Kidney (tissue), 13 donors: ENCODE measurements at regions not wholly inside any gene's neighbourhood (a gene's known extent, or its start where the extent isn't known, plus 50 kb on each side); places are given as distances from the start of the nearest gene placed in this dataset.

Experiments
- DNase-seq, 5 donors: peaks; one replicate each; pipeline ENCODE4 v3.0.0-alpha.2; 2013 to 2020
- FAIRE-seq: peaks from 2 replicates; lab custom pipeline; 2012; peaks lifted over from hg19 to GRCh38; lab: Jason Lieb, UNC
- H3K27ac ChIP-seq, 2 donors: one replicate each; pipeline ENCODE4 v1.7.0; 2013; ENCODE audit warnings: low read depth in 2 of 2, low read length in 2 of 2, inconsistent platforms in 1 of 2
- H3K27me3 ChIP-seq: one replicate; pipeline ENCODE4 v1.7.1; 2013; ENCODE audit warnings: low read length, inconsistent platforms; ENCODE audit not compliant: control insufficient read depth, insufficient read depth
- H3K36me3 ChIP-seq, 3 donors: one replicate each; pipeline versions ENCODE4 v1.7.0 to v1.7.1; 2013; ENCODE audit warnings: low read length in 3 of 3, control low read depth in 1 of 3, inconsistent platforms in 1 of 3; ENCODE audit not compliant: insufficient read depth in 3 of 3, control insufficient read depth in 2 of 3
- H3K4me1 ChIP-seq, 3 donors: one replicate each; pipeline versions ENCODE4 v1.7.0 to v1.7.1; 2013; ENCODE audit warnings: low read length in 3 of 3, inconsistent platforms in 1 of 3, low read depth in 1 of 3; ENCODE audit not compliant: control insufficient read depth in 2 of 3, insufficient read depth in 2 of 3
- H3K4me3 ChIP-seq, 3 donors: one replicate each; pipeline versions ENCODE4 v1.7.0 to v1.8.1; 2013; ENCODE audit warnings: low read length in 3 of 3, control low read depth in 1 of 3, inconsistent platforms in 1 of 3
- H3K9ac ChIP-seq, 3 donors: one replicate each; pipeline versions ENCODE4 v1.7.0 to v1.7.1; 2013; ENCODE audit warnings: low read length in 3 of 3, control low read depth in 1 of 3, inconsistent platforms in 1 of 3
- H3K9me3 ChIP-seq, 3 donors: one replicate each; pipeline versions ENCODE4 v1.7.0 to v1.7.1; 2013; ENCODE audit warnings: low read length in 3 of 3, control low read depth in 1 of 3, inconsistent platforms in 1 of 3; ENCODE audit not compliant: control insufficient read depth in 2 of 3, insufficient read depth in 1 of 3
- CTCF ChIP-seq: IDR thresholded peaks from 3 replicates; pipeline ENCODE4 v1.5.1; 2012; ENCODE audit warnings: mild to moderate bottlenecking, moderate library complexity, borderline replicate concordance; ENCODE audit not compliant: insufficient read depth; ENCODE audit errors: extremely low read depth
- intact Hi-C: fragments of 100-400 bp; cut with DNase I; formaldehyde crosslinking; loops from one replicate; pipeline ENCODE4 v1.11.1; 2022
- donor health status: control.
- donor health status: control.
- donor health status: control.
- donor health status: control.
- donor health status: control.
- donor health status: DM: yes; HTN: yes; CAD: no.
- donor health status: Normal renal cell carcinoma (clear cell type).

GRCh38 chr10:123527151-123527550 lies 139.0 kb upstream of the GPR26 start:
- intact Hi-C loops = no loop called here
- H3K36me3 ChIP-seq = no peaks in the 10 kb centered on the region
- DNase-seq (no peak), FAIRE-seq (no peak)
- H3K27me3 ChIP-seq = no peaks in the 10 kb centered on the region
- peaks cover 0 to 4% (median 0%) of the 10 kb centered on the region in 3 donors for H3K9me3 ChIP-seq
- H3K4me3 ChIP-seq = no peak overlapping the region
- H3K4me1 ChIP-seq = no peaks in the 10 kb centered on the region
- no peak overlapping the region for H3K27ac ChIP-seq
- no peak overlapping the region for H3K9ac ChIP-seq
- no peak for TF ChIP-seq CTCF

DNA sequence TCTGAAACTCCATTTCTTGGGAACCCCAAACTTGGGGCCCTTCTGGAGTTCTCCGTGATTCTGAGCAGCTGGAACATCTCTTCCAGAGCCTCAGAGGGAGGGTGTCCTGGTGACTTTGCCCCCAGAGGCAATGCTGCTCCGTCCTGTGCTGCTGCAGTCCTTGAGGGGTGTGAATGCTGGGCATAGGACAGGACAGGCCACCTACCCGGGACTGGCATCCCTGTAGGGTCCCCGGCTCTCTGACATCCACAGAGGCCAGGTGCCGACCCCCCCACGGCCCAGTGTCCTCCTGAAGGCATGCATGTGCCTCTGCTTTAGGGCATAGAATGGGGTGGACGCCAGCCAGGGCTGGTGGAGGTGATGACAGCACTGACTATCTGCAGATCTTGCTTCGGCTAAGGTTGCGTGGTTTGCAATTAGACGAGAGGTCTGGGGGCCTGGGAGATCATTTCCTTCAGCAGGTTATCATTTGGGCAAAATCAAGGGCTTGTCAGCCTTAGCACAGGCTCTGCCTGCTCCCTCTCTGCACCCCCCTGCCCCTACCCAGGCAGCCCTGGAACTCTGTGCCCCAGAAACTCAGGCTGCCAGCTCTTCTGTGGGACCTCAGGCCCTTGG lies 136.9 kb upstream of the GPR26 start:
- Histone ChIP-seq H3K27ac (no peak overlapping the region), H3K36me3 (no peaks in the 10 kb centered on the region), H3K27me3 (no peaks in the 10 kb centered on the region), H3K4me1 (no peaks in the 10 kb centered on the region), H3K9ac (no peak overlapping the region), H3K9me3 (peaks cover 0 to 5% (median 0%) of the 10 kb centered on the region in 3 donors), H3K4me3 (no peak overlapping the region)
- FAIRE-seq (no peak), DNase-seq (peak in 1 of 5 donors; percentile 19)
- intact Hi-C loops = no loop called here
- no peak for TF ChIP-seq CTCF

DNA sequence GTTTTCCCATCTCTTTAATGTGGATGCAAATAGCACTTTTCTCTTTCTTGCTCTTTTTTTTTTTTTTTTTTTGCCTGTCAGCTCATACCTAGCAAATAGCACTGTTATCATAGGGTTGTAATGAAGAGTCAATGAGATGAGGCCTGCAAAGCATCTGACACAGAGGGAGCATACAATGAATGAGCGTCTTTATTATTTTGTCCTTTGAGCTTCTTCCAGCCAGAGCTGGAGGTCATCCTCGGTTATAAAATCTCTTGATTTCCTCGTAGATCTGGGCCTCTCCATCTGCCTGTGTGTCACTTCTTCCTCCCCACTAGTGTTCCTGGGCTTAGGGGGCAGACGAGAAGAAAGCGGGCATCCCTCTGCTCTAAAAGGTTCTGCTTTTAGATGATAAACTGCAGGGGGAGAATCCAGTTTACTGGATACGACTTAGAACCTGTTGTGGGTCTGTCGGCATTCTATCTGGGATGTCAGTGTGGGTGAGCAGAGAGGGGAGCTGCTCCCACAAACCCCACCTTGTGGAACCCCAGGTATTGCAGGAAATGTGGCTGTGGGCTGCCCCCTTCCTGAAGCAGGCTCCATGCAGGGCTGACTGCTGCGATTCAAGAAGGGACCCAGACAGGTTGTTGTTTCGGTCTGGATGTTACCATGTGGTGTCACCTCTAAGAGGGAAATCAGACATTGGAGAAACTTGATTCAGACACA lies 135.8 kb upstream of the GPR26 start:
- Histone ChIP-seq H3K9ac (no peak overlapping the region), H3K27ac (no peak overlapping the region), H3K27me3 (no peaks in the 10 kb centered on the region), H3K4me1 (no peaks in the 10 kb centered on the region), H3K9me3 (peaks cover 0 to 5% (median 0%) of the 10 kb centered on the region in 3 donors), H3K4me3 (no peak overlapping the region), H3K36me3 (no peaks in the 10 kb centered on the region)
- no peak for TF ChIP-seq CTCF
- no peak for FAIRE-seq
- no peak for DNase-seq
- intact Hi-C loops = no loop called here
